Neural cell (in vitro differentiated cells): ENCODE measurements at regions not wholly inside any gene's neighbourhood (a gene's known extent, or its start where the extent isn't known, plus 50 kb on each side); places are given as distances from the start of the nearest gene placed in this dataset.

ENCODE experiments used
- H2AFZ ChIP-seq: fragments of 200-600, 300-800 bp; sonication (generic), shearing (Covaris generic); 2 replicates; pipeline ENCODE4 v1.6.0; 2014; ENCODE audit warnings: low read depth, mild to moderate bottlenecking, antibody characterized with exemption, low read length, moderate library complexity
- H3F3A ChIP-seq: fragments of 200-600 bp; shearing (Covaris generic); 2 replicates; pipeline ENCODE4 v1.6.1; 2016; ENCODE audit warnings: mild to moderate bottlenecking, moderate library complexity, mixed read lengths, antibody characterized with exemption, low read length; ENCODE audit not compliant: insufficient read depth, poor library complexity, severe bottlenecking
- H3K27ac ChIP-seq: fragments of 200-600, 300-800 bp; sonication (generic), shearing (Covaris generic); 2 replicates; pipeline ENCODE4 v1.5.1; 2014; ENCODE audit warnings: mild to moderate bottlenecking, low read length, moderate library complexity
- H3K27me3 ChIP-seq: fragments of 300-800, 200-600 bp; sonication (generic), shearing (Covaris generic); 2 replicates; pipeline ENCODE4 v1.6.0; 2014; ENCODE audit warnings: mild to moderate bottlenecking, low read depth, low read length, moderate library complexity; ENCODE audit not compliant: insufficient read depth
- H3K36me3 ChIP-seq: fragments of 300-800, 200-600 bp; sonication (generic), shearing (Covaris generic); 2 replicates; pipeline ENCODE4 v1.5.1; 2014; ENCODE audit warnings: mild to moderate bottlenecking, antibody characterized with exemption, low read length, moderate library complexity; ENCODE audit not compliant: insufficient read depth
- H3K4me2 ChIP-seq: fragments of 300-800, 200-600 bp; sonication (generic), shearing (Covaris generic); 2 replicates; pipeline ENCODE4 v1.6.0; 2014; ENCODE audit warnings: mild to moderate bottlenecking, low read length
- H3K4me3 ChIP-seq: fragments of 300-800, 200-600 bp; sonication (generic), shearing (Covaris generic); 2 replicates; pipeline ENCODE4 v1.5.1; 2014; ENCODE audit warnings: mild to moderate bottlenecking, low read length, moderate library complexity
- H3K79me2 ChIP-seq: fragments of 200-600 bp; shearing (Covaris generic); replicated peaks from 2 replicates; pipeline ENCODE4 v1.6.0; 2014; ENCODE audit warnings: mild to moderate bottlenecking, low read length, moderate library complexity; ENCODE audit not compliant: insufficient read depth
- H3K9ac ChIP-seq: fragments of 300-800, 200-600 bp; sonication (generic), shearing (Covaris generic); 2 replicates; pipeline ENCODE4 v1.6.1; 2016; ENCODE audit warnings: mild to moderate bottlenecking, low read length, mixed read lengths
- H3K9me2 ChIP-seq: fragments of 200-600 bp; shearing (Covaris generic); 2 replicates; pipeline ENCODE4 v1.6.1; 2016; ENCODE audit warnings: mild to moderate bottlenecking, low read length, mixed read lengths; ENCODE audit not compliant: insufficient read depth
- H3K9me3 ChIP-seq: fragments of 200-600, 300-800 bp; sonication (generic), shearing (Covaris generic); 2 replicates; pipeline ENCODE4 v1.6.1; 2016; ENCODE audit warnings: mild to moderate bottlenecking, mixed run types, low read length, moderate library complexity, mixed read lengths
- H4K20me1 ChIP-seq: fragments of 200-600 bp; shearing (Covaris generic); 2 replicates; pipeline ENCODE4 v1.6.1; 2016; ENCODE audit warnings: mild to moderate bottlenecking, mixed run types; ENCODE audit not compliant: insufficient read depth
- EP300 ChIP-seq: fragments of 450-650 bp; conservative IDR thresholded peaks from 2 replicates; pipeline ENCODE4 v1.6.1; 2014; ENCODE audit warnings: antibody characterized with exemption, mild to moderate bottlenecking, moderate library complexity; ENCODE audit not compliant: poor library complexity, severe bottlenecking
- EZH2 ChIP-seq: fragments of 200-600, 300-800 bp; shearing (Covaris generic), sonication (generic); IDR thresholded peaks from 2 replicates; pipeline ENCODE4 v1.6.1; 2014; ENCODE audit warnings: antibody characterized with exemption, low read length, borderline replicate concordance, mild to moderate bottlenecking; ENCODE audit not compliant: insufficient read depth, poor library complexity, severe bottlenecking
- MXI1 ChIP-seq: fragments of 450-650 bp; conservative IDR thresholded peaks from 2 replicates; pipeline ENCODE4 v1.6.1; 2014; ENCODE audit warnings: antibody characterized with exemption, mild to moderate bottlenecking; ENCODE audit not compliant: poor library complexity, severe bottlenecking
- POLR2AphosphoS5 ChIP-seq: IDR thresholded peaks from 2 replicates; pipeline ENCODE4 v1.6.1; 2012
- RAD21 ChIP-seq: fragments of 450-650 bp; conservative IDR thresholded peaks from 2 replicates; pipeline ENCODE4 v1.6.1; 2014; ENCODE audit warnings: antibody characterized with exemption, mild to moderate bottlenecking, moderate library complexity
- REST ChIP-seq: IDR thresholded peaks from 2 replicates; pipeline ENCODE4 v1.6.1; 2012; ENCODE audit warnings: borderline replicate concordance
- SMC3 ChIP-seq: fragments of 450-650 bp; conservative IDR thresholded peaks from 2 replicates; pipeline ENCODE4 v1.6.1; 2014; ENCODE audit warnings: antibody characterized with exemption, mild to moderate bottlenecking, moderate library complexity; ENCODE audit not compliant: poor library complexity
- TAF1 ChIP-seq: IDR thresholded peaks from 2 replicates; pipeline ENCODE4 v1.6.1; 2012; ENCODE audit warnings: low read depth
- TF ChIP-seq, protein P1 (sequence below): fragments of 450-650 bp; IDR thresholded peaks from 2 replicates; pipeline ENCODE4 v1.5.1; 2014; ENCODE audit warnings: antibody characterized with exemption, mild to moderate bottlenecking, moderate library complexity; ENCODE audit not compliant: poor library complexity, severe bottlenecking

DNA sequence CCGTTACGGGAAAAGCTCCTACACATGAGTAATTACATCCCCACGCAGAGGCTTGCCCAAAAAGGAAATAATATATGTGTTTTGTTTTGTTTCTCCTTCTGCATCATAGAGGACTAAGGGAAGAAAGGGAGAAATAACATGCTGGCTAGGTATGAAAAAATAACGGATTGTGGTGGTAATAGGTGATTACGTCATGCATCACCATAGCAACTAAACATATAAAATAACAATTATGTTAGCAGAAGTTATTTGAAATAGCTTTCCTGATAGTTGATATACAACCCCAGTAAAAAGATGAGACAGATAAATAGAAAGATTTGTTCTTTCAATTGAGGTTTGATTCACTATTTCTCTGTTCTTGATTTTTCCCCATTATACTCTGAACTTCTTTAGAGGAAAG, 518.0 kb downstream of the ZNF516 start:
- TF ChIP-seq RAD21 (no peak), TAF1 (no peak), REST (no peak), EP300 (no peak)
- TF ChIP-seq, protein P1, sequence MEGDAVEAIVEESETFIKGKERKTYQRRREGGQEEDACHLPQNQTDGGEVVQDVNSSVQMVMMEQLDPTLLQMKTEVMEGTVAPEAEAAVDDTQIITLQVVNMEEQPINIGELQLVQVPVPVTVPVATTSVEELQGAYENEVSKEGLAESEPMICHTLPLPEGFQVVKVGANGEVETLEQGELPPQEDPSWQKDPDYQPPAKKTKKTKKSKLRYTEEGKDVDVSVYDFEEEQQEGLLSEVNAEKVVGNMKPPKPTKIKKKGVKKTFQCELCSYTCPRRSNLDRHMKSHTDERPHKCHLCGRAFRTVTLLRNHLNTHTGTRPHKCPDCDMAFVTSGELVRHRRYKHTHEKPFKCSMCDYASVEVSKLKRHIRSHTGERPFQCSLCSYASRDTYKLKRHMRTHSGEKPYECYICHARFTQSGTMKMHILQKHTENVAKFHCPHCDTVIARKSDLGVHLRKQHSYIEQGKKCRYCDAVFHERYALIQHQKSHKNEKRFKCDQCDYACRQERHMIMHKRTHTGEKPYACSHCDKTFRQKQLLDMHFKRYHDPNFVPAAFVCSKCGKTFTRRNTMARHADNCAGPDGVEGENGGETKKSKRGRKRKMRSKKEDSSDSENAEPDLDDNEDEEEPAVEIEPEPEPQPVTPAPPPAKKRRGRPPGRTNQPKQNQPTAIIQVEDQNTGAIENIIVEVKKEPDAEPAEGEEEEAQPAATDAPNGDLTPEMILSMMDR, result no peak

GRCh38 chr18:75970212-75970611, 524.8 kb downstream of the ZNF516 start:
- Histone ChIP-seq H3K9ac (no peak overlapping the region), H4K20me1 (no peaks in the 10 kb centered on the region), H3K36me3 (no peaks in the 10 kb centered on the region), H3K79me2 (no peaks in the 10 kb centered on the region), H3K9me2 (no peaks in the 10 kb centered on the region), H3K4me3 (no peak overlapping the region), H2AFZ (no peak overlapping the region), H3K27me3 (no peaks in the 10 kb centered on the region), H3K27ac (no peak overlapping the region), H3K9me3 (no peaks in the 10 kb centered on the region), H3F3A (no peaks in the 10 kb centered on the region), H3K4me2 (no peak overlapping the region)
- no peak for TF ChIP-seq TAF1
- TF ChIP-seq MXI1, result no peak
- no peak for TF ChIP-seq EZH2
- no peak for TF ChIP-seq SMC3
- TF ChIP-seq POLR2AphosphoS5, result no peak
- no peak for TF ChIP-seq REST
- no peak for TF ChIP-seq RAD21
- TF ChIP-seq EP300, result no peak
- TF ChIP-seq, protein P1, result no peak

More for the DNA sequence above, 518.0 kb downstream of the ZNF516 start:
- H3K9ac ChIP-seq, result no peak overlapping the region
- H3K27ac ChIP-seq, result peak overlapping the region; percentile 2
- H3K36me3 ChIP-seq, result no peaks in the 10 kb centered on the region
- no peak overlapping the region for H3K4me3 ChIP-seq
- no peaks in the 10 kb centered on the region for H3K79me2 ChIP-seq
- no peak overlapping the region for H2AFZ ChIP-seq
- no peaks in the 10 kb centered on the region for H3F3A ChIP-seq
- H3K27me3 ChIP-seq, result no peaks in the 10 kb centered on the region
- H4K20me1 ChIP-seq, result no peaks in the 10 kb centered on the region
- no peaks in the 10 kb centered on the region for H3K9me3 ChIP-seq
- H3K9me2 ChIP-seq, result no peaks in the 10 kb centered on the region
- H3K4me2 ChIP-seq, result no peak overlapping the region
